HepG2 (cell line): ENCODE measurements at regions not wholly inside any gene's neighbourhood (a gene's known extent, or its start where the extent isn't known, plus 50 kb on each side); places are given as distances from the start of the nearest gene placed in this dataset.

ENCODE experiments used
- ATAC-seq: fragments of 200-7000 bp; cut with Tn5 transposase; 3 replicates; pipeline ENCODE4 v1.9.1; 2020; ENCODE audit warnings: mild to moderate bottlenecking, moderate library complexity
- BruUV-seq: library from RNA; stranded (reverse); fragments of 400-500 nt; replicated peaks from 2 replicates; lab custom pipeline; 2021; lab: Mats Ljungman, UMichigan
- CTCF ChIA-PET: fragments of 300-600 bp; formaldehyde crosslinking; extraction: SDS; loops from one replicate; lab custom pipeline; 2021; ENCODE audit warnings: low total read pairs, inconsistent platforms, low intra/inter-chr PET ratio; lab: Yijun Ruan, JAX
- POLR2A ChIA-PET: fragments of 350-600 bp; sonication (Branson Sonifier 250); formaldehyde crosslinking; loops from one replicate; lab custom pipeline; 2020; ENCODE audit warnings: antibody characterized with exemption, inconsistent platforms; lab: Yijun Ruan, JAX
- DNase-seq: peaks from one replicate; pipeline ENCODE4 v3.0.0-alpha.2; 2015; ENCODE audit warnings: low spot score
- FAIRE-seq: peaks from 3 replicates; lab custom pipeline; 2011; peaks lifted over from hg19 to GRCh38; lab: Jason Lieb, UNC
- H2AFZ ChIP-seq: one replicate; pipeline ENCODE4 v1.6.1; 2011; ENCODE audit warnings: low read length, inconsistent platforms
- H3K27ac ChIP-seq: fragments of 300-600 bp; 3 replicates; pipeline ENCODE4 v1.8.0; 2011; ENCODE audit warnings: mixed run types, mild to moderate bottlenecking, mixed read lengths, low read length, inconsistent platforms; ENCODE audit not compliant: insufficient read depth; ENCODE audit errors: extremely low read length
- H3K27me3 ChIP-seq, 2 experiments: fragments of 200-600 bp in 1 of 2; 2 replicates in 1 of 2; 3 replicates in 1 of 2; pipeline versions ENCODE4 v1.6.0 to v1.8.0; 2011; ENCODE audit warnings: low read length in 2 of 2, mild to moderate bottlenecking in 2 of 2, moderate library complexity in 2 of 2, inconsistent platforms in 1 of 2; ENCODE audit not compliant: insufficient read depth in 2 of 2, control insufficient read depth in 1 of 2
- H3K36me3 ChIP-seq, 2 experiments: fragments of 200-600 bp in 1 of 2; replicated peaks in 1 of 2; 2 replicates in 1 of 2; 3 replicates in 1 of 2; pipeline versions ENCODE4 v1.5.1 to v1.8.0; 2011; ENCODE audit warnings: low read length in 2 of 2, inconsistent platforms in 1 of 2; ENCODE audit not compliant: insufficient read depth in 2 of 2, control insufficient read depth in 1 of 2
- H3K4me1 ChIP-seq: 2 replicates; pipeline ENCODE4 v1.5.1; 2012; ENCODE audit warnings: low read length, inconsistent platforms; ENCODE audit not compliant: insufficient read depth
- H3K4me2 ChIP-seq: 2 replicates; pipeline ENCODE4 v1.6.0; 2011; ENCODE audit warnings: low read depth, low read length, inconsistent platforms
- H3K4me3 ChIP-seq, 3 experiments: fragments of 200-600 bp in 1 of 3; sonication (generic), shearing (Covaris generic) in 1 of 3; replicated peaks in 1 of 3; 2 replicates each; pipeline ENCODE4 v1.5.1; 2011 to 2016; ENCODE audit warnings: low read length in 3 of 3, inconsistent platforms in 2 of 3, low read depth in 2 of 3, mild to moderate bottlenecking in 2 of 3, control low read depth in 1 of 3, mixed read lengths in 1 of 3; ENCODE audit not compliant: insufficient read depth in 1 of 3
- H3K79me2 ChIP-seq: one replicate; pipeline ENCODE4 v1.6.1; 2011; ENCODE audit warnings: low read length, inconsistent platforms; ENCODE audit not compliant: insufficient read depth
- H3K9ac ChIP-seq: 2 replicates; pipeline ENCODE4 v1.6.0; 2011; ENCODE audit warnings: mild to moderate bottlenecking, low read depth, low read length, inconsistent platforms; ENCODE audit not compliant: insufficient read depth
- H3K9me3 ChIP-seq: 2 replicates; pipeline ENCODE4 v1.5.1; 2012; ENCODE audit warnings: mild to moderate bottlenecking, low read length
- H4K20me1 ChIP-seq: 2 replicates; pipeline ENCODE4 v1.6.0; 2011; ENCODE audit warnings: inconsistent platforms, mild to moderate bottlenecking, low read length, moderate library complexity; ENCODE audit not compliant: insufficient read depth
- CCDC6 ChIP-seq: sonication (generic); formaldehyde crosslinking; IDR thresholded peaks from 2 replicates; pipeline ENCODE4 v1.8.1; 2022; ENCODE audit warnings: mild to moderate bottlenecking, missing genetic modification reagents, moderate library complexity
- FOXA1 ChIP-seq, 2 experiments: fragments of 450-650 bp in 1 of 2; sonication (generic) in 1 of 2; formaldehyde crosslinking in 1 of 2; IDR thresholded peaks; 2 replicates each; pipeline versions ENCODE4 v1.4.0 to v1.6.1; 2016 to 2020; ENCODE audit warnings: missing genetic modification reagents in 1 of 2
- GFI1 ChIP-seq: sonication (generic); formaldehyde crosslinking; IDR thresholded peaks from 2 replicates; pipeline ENCODE4 v1.5.0; 2020; ENCODE audit warnings: missing genetic modification reagents, mild to moderate bottlenecking, borderline replicate concordance
- KMT2A ChIP-seq: sonication (generic); formaldehyde crosslinking; IDR thresholded peaks from 2 replicates; pipeline ENCODE4 v1.4.0; 2020; ENCODE audit warnings: missing genetic modification reagents
- NCOA2 ChIP-seq: sonication (generic); formaldehyde crosslinking; IDR thresholded peaks from 2 replicates; pipeline ENCODE4 v1.8.0; 2022; ENCODE audit warnings: inconsistent platforms
- RARG ChIP-seq: sonication (generic); formaldehyde crosslinking; IDR thresholded peaks from 2 replicates; pipeline ENCODE4 v1.4.0; 2020; ENCODE audit warnings: low read depth, mild to moderate bottlenecking, missing genetic modification reagents
- SETDB1 ChIP-seq: sonication (generic); formaldehyde crosslinking; IDR thresholded peaks from 2 replicates; pipeline ENCODE4 v1.5.1; 2020; ENCODE audit warnings: missing genetic modification reagents, mild to moderate bottlenecking, borderline replicate concordance
- SNAPC2 ChIP-seq: sonication (generic); formaldehyde crosslinking; IDR thresholded peaks from 2 replicates; pipeline ENCODE4 v1.8.1; 2022; ENCODE audit warnings: mild to moderate bottlenecking, missing genetic modification reagents
- TCF12 ChIP-seq, 2 experiments: fragments of 450-650 bp in 1 of 2; sonication (generic) in 1 of 2; formaldehyde crosslinking in 1 of 2; IDR thresholded peaks; 2 replicates each; pipeline versions ENCODE4 v1.6.1 to v1.8.0; 2017 to 2022; ENCODE audit warnings: antibody characterized with exemption in 1 of 2, mild to moderate bottlenecking in 1 of 2, missing genetic modification reagents in 1 of 2, moderate library complexity in 1 of 2
- ZBTB26 ChIP-seq: IDR thresholded peaks from 2 replicates; pipeline ENCODE4 v1.6.1; 2016; ENCODE audit warnings: missing compliant biosample characterization, missing genetic modification reagents, borderline replicate concordance
- ZNF670 ChIP-seq: sonication (generic); formaldehyde crosslinking; IDR thresholded peaks from 2 replicates; pipeline ENCODE4 v1.8.0; 2022; ENCODE audit warnings: mild to moderate bottlenecking, missing genetic modification reagents, borderline replicate concordance
- ZNF720 ChIP-seq: sonication (generic); formaldehyde crosslinking; IDR thresholded peaks from 2 replicates; pipeline ENCODE4 v1.4.0; 2020; ENCODE audit warnings: missing genetic modification reagents
- ZNF75D ChIP-seq: sonication (generic); formaldehyde crosslinking; IDR thresholded peaks from 2 replicates; pipeline ENCODE4 v1.8.1; 2023; ENCODE audit warnings: missing genetic modification reagents, mild to moderate bottlenecking, borderline replicate concordance
- ZNF784 ChIP-seq: sonication (generic); formaldehyde crosslinking; IDR thresholded peaks from 2 replicates; pipeline ENCODE4 v1.5.1; 2020; ENCODE audit warnings: missing genetic modification reagents, mild to moderate bottlenecking, borderline replicate concordance
- WGBS: methylation state at CpG from one replicate; pipeline ENCODE4 v1.1.6; 2017; ENCODE audit warnings: low lambda C conversion rate; 5-methylcytosine and 5-hydroxymethylcytosine counted together
- in situ Hi-C: cut with HindIII; loops from 2 replicates; pipeline ENCODE4 v1.10.0; 2017; ENCODE audit warnings: low pct_unique_long_range_greater_than_20kb; ENCODE audit not compliant: extremely low pct_ligation_motif_present
- intact Hi-C: fragments of 100-400 bp; cut with micrococcal nuclease; formaldehyde crosslinking; loops from one replicate; pipeline ENCODE4 v1.10.0; 2022; ENCODE audit not compliant: unreplicated experiment
- TF ChIP-seq, protein P1 (sequence below): sonication (generic); formaldehyde crosslinking; IDR thresholded peaks from 2 replicates; pipeline ENCODE4 v1.4.0; 2020; ENCODE audit warnings: mild to moderate bottlenecking, missing genetic modification reagents
- TF ChIP-seq, protein P2 (sequence below): IDR thresholded peaks from 2 replicates; pipeline ENCODE4 v1.6.1; 2016; ENCODE audit warnings: mild to moderate bottlenecking, missing biosample characterization, missing genetic modification reagents
- TF ChIP-seq, protein P3 (sequence below): sonication (generic); formaldehyde crosslinking; IDR thresholded peaks from 2 replicates; pipeline ENCODE4 v1.4.0; 2020; ENCODE audit warnings: missing genetic modification reagents

GRCh38 chr14:53711205-53711604, 245.4 kb downstream of the BMP4 start:
- no peak overlapping the region for H3K9ac ChIP-seq
- intact Hi-C loops = no loop called here
- in situ Hi-C loops = no loop called here
- WGBS = 94% methylated on average over 4 of the region's 4 CpGs
- no peaks in the 10 kb centered on the region for H3K27me3 ChIP-seq
- FAIRE-seq = no peak
- POLR2A ChIA-PET = no interaction called here
- no peaks in the 10 kb centered on the region for H4K20me1 ChIP-seq
- peaks cover 24% of the 10 kb centered on the region for H3K4me1 ChIP-seq
- TF ChIP-seq ZNF75D (CRISPR knock-in tag) (no peak), ZNF720 (no peak), RARG (CRISPR knock-in tag) (no peak), TCF12 (IDR thresholded peaks at IDR 0.05) (no peak), TCF12 (CRISPR knock-in tag; IDR thresholded peaks at IDR 0.05) (no peak), GFI1 (no peak), ZBTB26 (CRISPR knock-in tag) (no peak), CCDC6 (CRISPR knock-in tag) (no peak), ZNF784 (CRISPR knock-in tag) (no peak), SNAPC2 (CRISPR knock-in tag) (no peak), ZNF670 (CRISPR knock-in tag) (no peak), KMT2A (CRISPR knock-in tag) (no peak), SETDB1 (CRISPR knock-in tag) (no peak), NCOA2 (CRISPR knock-in tag) (no peak), FOXA1 (IDR thresholded peaks at IDR 0.05) (no peak), FOXA1 (CRISPR knock-in tag; IDR thresholded peaks at IDR 0.05) (no peak)
- TF ChIP-seq, protein P1, sequence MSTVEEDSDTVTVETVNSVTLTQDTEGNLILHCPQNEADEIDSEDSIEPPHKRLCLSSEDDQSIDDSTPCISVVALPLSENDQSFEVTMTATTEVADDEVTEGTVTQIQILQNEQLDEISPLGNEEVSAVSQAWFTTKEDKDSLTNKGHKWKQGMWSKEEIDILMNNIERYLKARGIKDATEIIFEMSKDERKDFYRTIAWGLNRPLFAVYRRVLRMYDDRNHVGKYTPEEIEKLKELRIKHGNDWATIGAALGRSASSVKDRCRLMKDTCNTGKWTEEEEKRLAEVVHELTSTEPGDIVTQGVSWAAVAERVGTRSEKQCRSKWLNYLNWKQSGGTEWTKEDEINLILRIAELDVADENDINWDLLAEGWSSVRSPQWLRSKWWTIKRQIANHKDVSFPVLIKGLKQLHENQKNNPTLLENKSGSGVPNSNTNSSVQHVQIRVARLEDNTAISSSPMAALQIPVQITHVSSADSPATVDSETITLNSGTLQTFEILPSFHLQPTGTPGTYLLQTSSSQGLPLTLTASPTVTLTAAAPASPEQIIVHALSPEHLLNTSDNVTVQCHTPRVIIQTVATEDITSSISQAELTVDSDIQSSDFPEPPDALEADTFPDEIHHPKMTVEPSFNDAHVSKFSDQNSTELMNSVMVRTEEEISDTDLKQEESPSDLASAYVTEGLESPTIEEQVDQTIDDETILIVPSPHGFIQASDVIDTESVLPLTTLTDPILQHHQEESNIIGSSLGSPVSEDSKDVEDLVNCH (CRISPR knock-in tag) = no peak
- TF ChIP-seq, protein P2, sequence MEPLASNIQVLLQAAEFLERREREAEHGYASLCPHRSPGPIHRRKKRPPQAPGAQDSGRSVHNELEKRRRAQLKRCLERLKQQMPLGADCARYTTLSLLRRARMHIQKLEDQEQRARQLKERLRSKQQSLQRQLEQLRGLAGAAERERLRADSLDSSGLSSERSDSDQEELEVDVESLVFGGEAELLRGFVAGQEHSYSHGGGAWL (CRISPR knock-in tag) = no peak
- TF ChIP-seq, protein P3, sequence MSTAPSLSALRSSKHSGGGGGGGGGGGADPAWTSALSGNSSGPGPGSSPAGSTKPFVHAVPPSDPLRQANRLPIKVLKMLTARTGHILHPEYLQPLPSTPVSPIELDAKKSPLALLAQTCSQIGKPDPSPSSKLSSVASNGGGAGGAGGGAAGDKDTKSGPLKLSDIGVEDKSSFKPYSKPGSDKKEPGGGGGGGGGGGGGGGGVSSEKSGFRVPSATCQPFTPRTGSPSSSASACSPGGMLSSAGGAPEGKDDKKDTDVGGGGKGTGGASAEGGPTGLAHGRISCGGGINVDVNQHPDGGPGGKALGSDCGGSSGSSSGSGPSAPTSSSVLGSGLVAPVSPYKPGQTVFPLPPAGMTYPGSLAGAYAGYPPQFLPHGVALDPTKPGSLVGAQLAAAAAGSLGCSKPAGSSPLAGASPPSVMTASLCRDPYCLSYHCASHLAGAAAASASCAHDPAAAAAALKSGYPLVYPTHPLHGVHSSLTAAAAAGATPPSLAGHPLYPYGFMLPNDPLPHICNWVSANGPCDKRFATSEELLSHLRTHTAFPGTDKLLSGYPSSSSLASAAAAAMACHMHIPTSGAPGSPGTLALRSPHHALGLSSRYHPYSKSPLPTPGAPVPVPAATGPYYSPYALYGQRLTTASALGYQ (CRISPR knock-in tag) = no peak
- no peak overlapping the region for H2AFZ ChIP-seq
- no peaks in the 10 kb centered on the region for H3K9me3 ChIP-seq
- CTCF ChIA-PET = no interaction called here
- H3K4me3 ChIP-seq = no peak overlapping the region
- H3K79me2 ChIP-seq = no peaks in the 10 kb centered on the region
- H3K36me3 ChIP-seq = no peaks in the 10 kb centered on the region
- no peak overlapping the region for H3K27ac ChIP-seq
- no peak for DNase-seq
- no TSS peak for BruUV-seq
- no peak overlapping the region for H3K4me2 ChIP-seq
- no peak for ATAC-seq
